GM06990 (cell line): ENCODE measurements at regions not wholly inside any gene's neighbourhood (a gene's known extent, or its start where the extent isn't known, plus 50 kb on each side); places are given as distances from the start of the nearest gene placed in this dataset.

ENCODE experiments used
- DNase-seq: peaks from one replicate; pipeline ENCODE4 v3.0.0-alpha.2; 2011; ENCODE audit not compliant: insufficient read length; ENCODE audit errors: extremely low read depth
- H3K27me3 ChIP-seq: replicated peaks from 2 replicates; pipeline ENCODE4 v1.6.0; 2011; ENCODE audit warnings: low read length; ENCODE audit not compliant: control insufficient read depth, insufficient read depth
- H3K36me3 ChIP-seq: 2 replicates; pipeline ENCODE4 v1.5.1; 2011; ENCODE audit warnings: low read length; ENCODE audit not compliant: control insufficient read depth, insufficient read depth
- H3K4me3 ChIP-seq: replicated peaks from 2 replicates; pipeline ENCODE4 v1.5.1; 2011; ENCODE audit warnings: low read depth, mild to moderate bottlenecking, control low read depth, low read length
- TF ChIP-seq, protein P1 (sequence below): IDR thresholded peaks from 2 replicates; pipeline ENCODE4 v1.5.1; 2011; ENCODE audit warnings: low read length, control low read depth, mild to moderate bottlenecking, inconsistent platforms; ENCODE audit not compliant: insufficient read depth, poor library complexity, severe bottlenecking

DNA sequence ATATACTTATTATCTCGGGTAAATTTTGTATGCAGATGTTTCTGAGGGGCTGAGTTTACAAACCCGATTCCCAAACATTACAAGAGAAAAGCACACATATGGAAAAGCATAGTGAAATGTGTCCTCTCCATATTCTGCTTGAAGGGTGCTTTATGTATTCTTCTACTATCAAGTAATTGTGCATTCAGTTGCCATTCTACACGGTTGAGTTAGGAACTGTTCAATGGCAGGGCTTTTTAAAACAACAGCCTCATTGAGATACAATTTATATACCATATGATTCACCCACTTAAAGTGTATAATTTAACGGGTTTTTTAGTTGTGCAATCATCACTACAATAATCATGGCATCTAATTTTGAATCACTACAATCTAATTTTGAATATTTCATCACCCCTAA is 138.4 kb upstream of the DLGAP1 start:
- Histone ChIP-seq H3K27me3 (no peaks in the 10 kb centered on the region), H3K4me3 (no peak overlapping the region), H3K36me3 (no peaks in the 10 kb centered on the region)
- DNase-seq, result no peak
- TF ChIP-seq, protein P1, sequence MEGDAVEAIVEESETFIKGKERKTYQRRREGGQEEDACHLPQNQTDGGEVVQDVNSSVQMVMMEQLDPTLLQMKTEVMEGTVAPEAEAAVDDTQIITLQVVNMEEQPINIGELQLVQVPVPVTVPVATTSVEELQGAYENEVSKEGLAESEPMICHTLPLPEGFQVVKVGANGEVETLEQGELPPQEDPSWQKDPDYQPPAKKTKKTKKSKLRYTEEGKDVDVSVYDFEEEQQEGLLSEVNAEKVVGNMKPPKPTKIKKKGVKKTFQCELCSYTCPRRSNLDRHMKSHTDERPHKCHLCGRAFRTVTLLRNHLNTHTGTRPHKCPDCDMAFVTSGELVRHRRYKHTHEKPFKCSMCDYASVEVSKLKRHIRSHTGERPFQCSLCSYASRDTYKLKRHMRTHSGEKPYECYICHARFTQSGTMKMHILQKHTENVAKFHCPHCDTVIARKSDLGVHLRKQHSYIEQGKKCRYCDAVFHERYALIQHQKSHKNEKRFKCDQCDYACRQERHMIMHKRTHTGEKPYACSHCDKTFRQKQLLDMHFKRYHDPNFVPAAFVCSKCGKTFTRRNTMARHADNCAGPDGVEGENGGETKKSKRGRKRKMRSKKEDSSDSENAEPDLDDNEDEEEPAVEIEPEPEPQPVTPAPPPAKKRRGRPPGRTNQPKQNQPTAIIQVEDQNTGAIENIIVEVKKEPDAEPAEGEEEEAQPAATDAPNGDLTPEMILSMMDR, result no peak

DNA sequence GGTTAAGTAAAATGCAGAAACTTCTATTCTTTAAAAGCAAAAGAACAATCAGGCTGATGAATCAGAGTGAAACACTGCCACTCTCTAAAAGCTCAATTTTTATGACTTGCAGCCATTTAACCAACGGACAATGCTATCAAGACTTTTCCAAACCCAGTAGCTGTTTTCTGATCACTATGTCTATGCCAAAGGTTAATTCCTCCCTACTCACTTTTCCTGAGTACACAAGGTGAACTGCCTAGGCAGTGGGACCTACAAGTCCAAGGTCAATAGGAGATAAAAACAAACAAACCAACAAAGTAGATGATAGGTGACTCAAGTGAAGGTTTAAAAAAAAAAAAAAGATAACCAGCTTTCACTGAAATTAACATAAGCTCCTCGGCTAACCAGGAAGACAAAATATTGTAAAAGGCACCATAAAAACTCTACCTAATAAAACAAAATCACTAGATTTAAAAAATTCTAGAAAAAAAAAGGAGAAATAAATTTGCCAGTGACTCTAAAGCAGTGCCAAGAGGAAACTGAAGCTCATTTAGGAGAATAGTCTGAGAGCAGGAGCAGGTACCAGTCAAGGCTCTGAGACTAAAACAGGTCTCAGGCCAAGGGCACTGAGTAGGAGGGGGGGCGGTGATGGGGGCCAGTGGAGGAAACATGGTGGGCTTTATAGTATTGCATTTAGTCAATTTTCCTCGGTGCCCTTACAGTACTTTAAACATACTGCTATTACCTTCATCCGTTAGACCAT is 134.1 kb upstream of the DLGAP1 start:
- H3K4me3 ChIP-seq, result no peak overlapping the region
- DNase-seq, result no peak
- H3K27me3 ChIP-seq, result no peaks in the 10 kb centered on the region
- TF ChIP-seq, protein P1, result no peak
- H3K36me3 ChIP-seq, result no peaks in the 10 kb centered on the region

DNA sequence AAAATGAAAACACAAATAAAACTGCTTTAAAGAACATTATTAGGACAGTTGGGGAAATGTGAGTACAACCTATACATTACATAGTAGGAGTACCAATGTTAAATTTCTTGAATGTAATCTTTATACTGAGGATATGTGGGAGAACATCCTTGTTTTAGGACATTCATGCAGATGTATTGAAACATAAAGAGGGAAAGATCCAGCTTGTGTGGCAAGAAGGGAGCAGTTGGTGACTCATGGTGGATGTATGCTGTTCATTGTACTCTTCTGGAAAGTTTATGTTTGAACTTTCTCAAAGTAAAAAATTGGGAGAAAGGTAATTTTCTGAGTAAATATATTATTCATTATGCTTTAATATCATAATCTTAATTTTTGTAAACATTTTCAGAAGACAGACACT is 132.1 kb upstream of the DLGAP1 start:
- H3K4me3 ChIP-seq, result no peak overlapping the region
- H3K27me3 ChIP-seq, result no peaks in the 10 kb centered on the region
- no peaks in the 10 kb centered on the region for H3K36me3 ChIP-seq
- no peak for DNase-seq
- TF ChIP-seq, protein P1, result no peak

DNA sequence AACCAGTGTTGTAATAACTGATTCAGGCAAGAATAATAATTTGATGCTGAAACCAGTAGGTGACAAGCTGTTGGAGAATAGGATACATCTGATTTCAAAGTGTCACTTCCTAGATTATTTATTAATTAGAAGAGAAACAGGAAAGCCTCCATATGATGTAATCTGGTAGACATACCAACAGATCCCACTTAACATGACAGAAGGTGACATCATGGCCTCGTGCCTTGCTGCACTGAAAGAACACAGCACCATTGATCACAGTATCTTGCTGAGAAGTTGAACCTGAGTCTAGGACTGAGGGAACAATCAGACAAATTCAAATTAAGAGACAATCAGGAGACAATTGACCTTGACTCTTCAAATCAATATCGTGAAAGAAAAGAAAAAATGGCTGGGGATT is 131.6 kb upstream of the DLGAP1 start:
- no peak overlapping the region for H3K4me3 ChIP-seq
- TF ChIP-seq, protein P1, result no peak
- no peak for DNase-seq
- H3K36me3 ChIP-seq, result no peaks in the 10 kb centered on the region
- H3K27me3 ChIP-seq, result no peaks in the 10 kb centered on the region

DNA sequence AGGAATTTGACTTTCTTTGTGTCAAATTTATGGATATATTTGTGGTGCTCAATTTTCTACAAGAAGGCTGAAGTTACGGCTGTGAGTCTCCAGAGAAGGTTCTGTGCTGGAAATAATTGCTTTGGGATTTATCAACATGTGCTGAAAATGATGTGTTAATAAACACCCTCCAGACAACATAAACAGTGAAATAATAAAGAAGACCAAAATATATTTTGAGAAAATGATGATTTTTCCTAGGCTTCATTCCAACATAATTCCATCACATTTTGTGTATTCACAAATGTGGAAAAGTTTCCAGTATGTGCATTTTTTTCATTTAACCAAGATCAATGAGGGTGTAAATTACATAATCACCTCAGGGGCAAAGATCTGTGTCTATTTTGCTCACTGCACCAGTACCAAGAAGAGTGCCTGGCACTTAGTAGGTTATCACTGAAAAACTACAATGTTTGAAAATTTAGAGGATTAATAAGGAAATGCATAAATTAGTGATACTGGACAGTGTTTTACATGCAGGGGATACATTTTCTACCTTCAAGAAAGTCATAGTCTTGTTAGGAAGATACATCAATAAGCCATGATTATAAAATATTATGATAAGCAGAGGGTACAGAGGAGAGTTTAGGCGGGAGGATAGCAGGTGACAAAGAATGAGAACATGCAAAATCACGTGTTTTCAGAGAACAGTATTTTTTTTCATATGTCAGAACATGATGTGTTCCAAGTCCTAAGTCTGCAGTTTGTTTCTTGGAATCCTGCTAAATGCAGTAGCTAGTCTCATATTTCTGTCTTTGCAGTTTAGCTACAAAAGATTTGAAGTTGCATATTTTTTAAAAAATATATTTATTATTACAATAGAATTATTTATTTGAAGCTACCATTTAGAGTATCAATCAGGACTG is 127.6 kb upstream of the DLGAP1 start:
- TF ChIP-seq, protein P1, result no peak
- H3K4me3 ChIP-seq, result no peak overlapping the region

More for the DNA sequence above, 127.6 kb upstream of the DLGAP1 start:
- H3K36me3 ChIP-seq, result no peaks in the 10 kb centered on the region
- no peaks in the 10 kb centered on the region for H3K27me3 ChIP-seq
- DNase-seq, result no peak
